Activated T-helper 17 cell treated with anti-CD3 and anti-CD28 coated beads, Interleukin-2, amount 50 U/mL, for 72 hours (primary cell): ENCODE measurements at regions not wholly inside any gene's neighbourhood (a gene's known extent, or its start where the extent isn't known, plus 50 kb on each side); places are given as distances from the start of the nearest gene placed in this dataset.

Experiments
- ATAC-seq: fragments of 150-1000 bp; cut with Tn5 transposase; replicated peaks from 2 replicates; pipeline ENCODE4 v1.10.0; 2021; ENCODE audit warnings: mild to moderate bottlenecking, moderate library complexity
- H3K27ac Mint-ChIP-seq: one replicate; pipeline ENCODE4 v1.8.0; 2022; ENCODE audit warnings: mixed read lengths
- H3K27me3 Mint-ChIP-seq: one replicate; pipeline ENCODE4 v1.8.0; 2022; ENCODE audit warnings: mixed read lengths
- H3K36me3 Mint-ChIP-seq: one replicate; pipeline ENCODE4 v1.8.0; 2022; ENCODE audit warnings: low read depth, mild to moderate bottlenecking, mixed read lengths
- H3K4me1 Mint-ChIP-seq: one replicate; pipeline ENCODE4 v1.8.0; 2022; ENCODE audit warnings: mixed read lengths
- H3K4me3 Mint-ChIP-seq: one replicate; pipeline ENCODE4 v1.8.0; 2022; ENCODE audit warnings: mild to moderate bottlenecking, mixed read lengths
- H3K9me3 Mint-ChIP-seq: one replicate; pipeline ENCODE4 v1.8.0; 2022; ENCODE audit warnings: mixed read lengths

DNA sequence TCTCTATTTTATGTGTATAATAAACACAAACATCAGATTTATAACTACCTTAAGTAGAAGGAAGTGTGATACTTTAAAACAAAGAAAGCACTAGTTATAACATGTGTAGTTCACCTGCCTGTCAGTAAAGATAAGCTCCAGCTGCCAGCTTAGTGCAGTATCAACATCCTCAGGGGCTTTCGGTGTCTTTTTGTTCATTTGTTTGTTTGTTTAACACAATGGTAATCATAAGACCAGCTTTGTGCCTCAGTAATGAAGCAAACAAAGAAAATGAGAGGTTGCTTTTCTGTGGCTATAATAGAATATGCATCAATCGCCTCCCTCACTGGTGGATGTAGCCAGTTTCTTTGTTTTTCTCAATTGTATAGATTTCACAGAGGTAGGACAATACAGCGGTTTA, 1499.0 kb upstream of the TMEFF2 start:
- Mint-ChIP-seq H3K27ac (no peak overlapping the region), H3K4me1 (no peaks in the 10 kb centered on the region), H3K36me3 (no peaks in the 10 kb centered on the region), H3K4me3 (no peak overlapping the region), H3K27me3 (no peaks in the 10 kb centered on the region), H3K9me3 (no peaks in the 10 kb centered on the region)
- ATAC-seq: no peak

DNA sequence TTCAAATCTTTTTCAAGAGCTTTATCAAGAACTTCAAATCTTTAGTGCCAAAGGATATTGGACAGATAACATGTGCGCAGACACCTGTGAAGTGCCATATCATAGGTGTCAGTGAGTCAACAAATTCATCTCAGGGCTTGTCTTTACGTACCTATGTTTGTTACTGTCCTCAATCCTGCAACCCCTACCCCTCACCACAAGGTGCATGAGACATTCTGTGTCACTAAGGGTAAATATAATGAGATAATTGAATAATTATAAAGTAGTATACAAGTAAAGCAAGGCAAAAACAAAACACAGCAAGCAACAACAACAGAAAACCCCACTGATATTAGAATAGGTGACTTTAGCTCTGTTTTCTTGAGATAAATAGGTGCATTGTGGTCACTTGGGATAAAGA, 1495.8 kb upstream of the TMEFF2 start:
- Mint-ChIP-seq H3K36me3 (no peaks in the 10 kb centered on the region), H3K27me3 (no peaks in the 10 kb centered on the region), H3K4me3 (no peak overlapping the region), H3K27ac (no peak overlapping the region), H3K9me3 (no peaks in the 10 kb centered on the region), H3K4me1 (no peaks in the 10 kb centered on the region)
- ATAC-seq: no peak

- Mint-ChIP-seq H3K4me3 (no peak overlapping the region), H3K4me1 (no peaks in the 10 kb centered on the region)
Measured at GRCh38 chr2:193687195-193687594, 1492.5 kb upstream of the TMEFF2 start.

GRCh38 chr2:193679847-193680246, 1485.1 kb upstream of the TMEFF2 start:
- Mint-ChIP-seq H3K9me3 (no peaks in the 10 kb centered on the region), H3K27ac (no peak overlapping the region), H3K36me3 (no peaks in the 10 kb centered on the region), H3K27me3 (no peaks in the 10 kb centered on the region), H3K4me1 (no peaks in the 10 kb centered on the region), H3K4me3 (no peak overlapping the region)
- no peak for ATAC-seq

More at GRCh38 chr2:193687195-193687594, 1492.5 kb upstream of the TMEFF2 start:
- no peak overlapping the region for H3K27ac Mint-ChIP-seq
- H3K27me3 Mint-ChIP-seq: no peaks in the 10 kb centered on the region
- H3K9me3 Mint-ChIP-seq: no peaks in the 10 kb centered on the region
- H3K36me3 Mint-ChIP-seq: no peaks in the 10 kb centered on the region
- ATAC-seq: no peak

DNA sequence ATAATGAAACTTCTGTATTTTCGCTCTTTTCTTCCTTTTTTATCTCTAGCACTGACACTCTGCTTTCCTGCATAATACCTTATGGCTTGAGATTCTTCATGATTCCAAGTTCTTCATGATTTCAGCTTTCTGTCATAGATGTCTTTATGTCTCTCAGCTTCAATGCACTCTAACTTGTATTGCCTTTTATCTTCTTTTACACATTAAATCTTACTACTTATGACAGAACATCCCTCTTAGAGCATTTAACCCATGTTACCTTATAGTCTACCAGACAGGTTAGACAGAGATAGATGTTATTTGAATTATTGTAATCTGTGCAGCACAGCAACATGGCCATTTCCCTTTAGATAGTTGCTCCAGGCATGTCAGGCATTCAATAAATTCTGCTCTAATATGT, 1475.7 kb upstream of the TMEFF2 start:
- H3K27ac Mint-ChIP-seq: no peak overlapping the region
- no peak overlapping the region for H3K4me3 Mint-ChIP-seq
- no peak for ATAC-seq
- H3K9me3 Mint-ChIP-seq: no peaks in the 10 kb centered on the region
- no peaks in the 10 kb centered on the region for H3K4me1 Mint-ChIP-seq
- no peaks in the 10 kb centered on the region for H3K36me3 Mint-ChIP-seq
- H3K27me3 Mint-ChIP-seq: no peaks in the 10 kb centered on the region

GRCh38 chr2:193668557-193669323, 1474.0 kb upstream of the TMEFF2 start:
- Mint-ChIP-seq H3K4me3 (no peak overlapping the region), H3K27me3 (no peaks in the 10 kb centered on the region), H3K9me3 (no peaks in the 10 kb centered on the region), H3K27ac (no peak overlapping the region), H3K36me3 (no peaks in the 10 kb centered on the region), H3K4me1 (no peaks in the 10 kb centered on the region)
- ATAC-seq: no peak

DNA sequence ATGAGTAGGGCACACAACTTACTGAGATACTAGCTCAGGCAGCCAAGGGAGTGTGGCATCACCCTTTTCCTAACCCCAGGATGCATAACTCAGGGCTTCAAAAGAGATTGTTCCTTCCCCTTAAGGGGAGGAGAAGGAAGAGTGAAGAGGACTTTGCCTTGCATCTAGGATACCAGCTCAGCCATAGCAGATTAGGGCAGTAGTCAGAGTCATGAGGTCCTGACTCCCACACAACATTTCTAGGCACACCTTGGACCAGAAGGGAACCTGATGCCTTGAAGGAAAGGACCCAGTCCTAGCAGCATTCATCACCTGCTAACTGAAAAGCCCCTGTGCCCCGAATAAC, 1433.2 kb upstream of the TMEFF2 start:
- Mint-ChIP-seq H3K4me3 (no peak overlapping the region), H3K4me1 (no peaks in the 10 kb centered on the region)

DNA sequence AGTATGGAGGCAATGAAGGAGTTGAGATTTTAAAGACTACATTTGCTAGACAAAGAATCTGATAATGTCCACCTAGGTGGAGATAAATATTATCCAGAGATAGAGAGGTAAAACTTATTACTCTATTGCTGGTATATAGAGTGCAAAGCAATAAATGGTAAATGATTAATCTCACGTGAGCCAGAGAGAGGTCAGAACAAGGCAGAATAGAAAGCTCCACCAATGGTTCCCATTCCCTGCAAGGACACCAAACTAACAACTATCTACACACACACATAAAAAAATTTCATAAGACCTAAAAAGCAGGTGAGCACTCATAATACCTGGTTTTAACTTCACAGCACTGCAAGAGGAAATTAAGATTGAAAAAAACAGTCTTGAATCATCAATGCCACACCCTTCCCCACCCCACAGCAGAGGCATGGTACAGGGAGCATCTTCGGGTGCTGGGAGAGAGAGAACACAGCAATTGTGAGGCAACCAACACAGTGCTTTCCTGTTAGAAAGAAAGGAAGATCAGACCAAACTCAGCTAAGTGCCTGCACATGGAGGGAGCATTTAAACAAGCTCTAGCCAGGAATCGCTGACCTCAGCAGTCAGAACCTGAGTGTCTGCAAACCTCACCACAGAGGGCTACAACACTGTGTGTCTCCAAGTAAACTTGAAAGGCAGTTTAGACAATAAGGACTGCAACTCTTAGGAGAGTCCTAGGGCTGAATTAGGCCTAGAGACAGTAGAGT, 1432.6 kb upstream of the TMEFF2 start:
- Mint-ChIP-seq H3K27ac (no peak overlapping the region), H3K27me3 (no peaks in the 10 kb centered on the region), H3K4me1 (no peaks in the 10 kb centered on the region), H3K36me3 (no peaks in the 10 kb centered on the region), H3K9me3 (peaks cover 9% of the 10 kb centered on the region), H3K4me3 (no peak overlapping the region)
- no peak for ATAC-seq

More for the DNA sequence above, 1433.2 kb upstream of the TMEFF2 start:
- Mint-ChIP-seq H3K27ac (no peak overlapping the region), H3K27me3 (no peaks in the 10 kb centered on the region), H3K36me3 (no peaks in the 10 kb centered on the region), H3K9me3 (peaks cover 9% of the 10 kb centered on the region)
- no peak for ATAC-seq

- Mint-ChIP-seq H3K36me3 (no peaks in the 10 kb centered on the region), H3K9me3 (peaks cover 8% of the 10 kb centered on the region), H3K4me3 (no peak overlapping the region), H3K27me3 (no peaks in the 10 kb centered on the region), H3K27ac (no peak overlapping the region), H3K4me1 (no peaks in the 10 kb centered on the region)
- no peak for ATAC-seq
Measured at GRCh38 chr2:193608451-193608850, 1413.7 kb upstream of the TMEFF2 start.

DNA sequence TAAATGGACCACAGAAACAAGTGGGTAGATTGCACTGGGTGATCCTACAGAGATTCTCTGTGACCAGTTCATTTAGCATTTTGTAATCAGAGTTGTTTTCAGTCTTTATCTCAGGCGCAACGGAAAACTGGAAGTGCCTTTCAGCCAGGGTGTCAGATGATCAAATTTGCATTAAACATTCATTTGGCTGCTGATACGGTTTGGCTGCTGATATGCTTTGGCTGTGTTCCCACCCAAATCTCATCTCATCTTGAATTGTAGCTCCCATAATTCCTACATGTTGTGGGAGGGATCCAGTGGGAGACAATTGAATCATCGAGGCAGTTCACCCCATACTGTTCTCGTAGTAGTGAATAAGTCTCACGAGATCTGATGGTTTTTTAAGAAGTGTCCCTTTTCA, 1396.1 kb upstream of the TMEFF2 start:
- no peaks in the 10 kb centered on the region for H3K27me3 Mint-ChIP-seq
- no peaks in the 10 kb centered on the region for H3K36me3 Mint-ChIP-seq
- no peak for ATAC-seq
- no peak overlapping the region for H3K4me3 Mint-ChIP-seq
- H3K9me3 Mint-ChIP-seq: peaks cover 2% of the 10 kb centered on the region
- H3K4me1 Mint-ChIP-seq: no peaks in the 10 kb centered on the region
- H3K27ac Mint-ChIP-seq: no peak overlapping the region

DNA sequence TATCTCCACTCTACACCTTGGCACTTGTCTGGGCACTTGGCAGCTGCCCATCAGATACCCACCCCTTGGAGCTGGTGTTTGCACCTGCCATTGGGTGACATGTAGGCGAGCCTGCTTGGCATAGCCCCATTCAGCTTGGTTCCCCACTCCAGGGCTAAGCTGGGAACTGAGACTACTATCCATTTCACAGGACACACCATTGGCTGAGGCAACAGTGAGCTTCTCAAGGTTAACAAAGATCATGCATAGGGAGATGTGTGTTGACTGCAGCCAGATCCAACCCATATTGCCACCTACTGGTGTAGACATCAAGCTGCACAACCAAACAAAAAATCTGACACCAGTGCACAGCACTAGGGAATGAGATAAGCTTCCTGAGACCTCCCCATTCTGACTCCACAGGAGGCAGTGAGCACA, 1389.8 kb upstream of the TMEFF2 start:
- H3K9me3 Mint-ChIP-seq: no peaks in the 10 kb centered on the region

DNA sequence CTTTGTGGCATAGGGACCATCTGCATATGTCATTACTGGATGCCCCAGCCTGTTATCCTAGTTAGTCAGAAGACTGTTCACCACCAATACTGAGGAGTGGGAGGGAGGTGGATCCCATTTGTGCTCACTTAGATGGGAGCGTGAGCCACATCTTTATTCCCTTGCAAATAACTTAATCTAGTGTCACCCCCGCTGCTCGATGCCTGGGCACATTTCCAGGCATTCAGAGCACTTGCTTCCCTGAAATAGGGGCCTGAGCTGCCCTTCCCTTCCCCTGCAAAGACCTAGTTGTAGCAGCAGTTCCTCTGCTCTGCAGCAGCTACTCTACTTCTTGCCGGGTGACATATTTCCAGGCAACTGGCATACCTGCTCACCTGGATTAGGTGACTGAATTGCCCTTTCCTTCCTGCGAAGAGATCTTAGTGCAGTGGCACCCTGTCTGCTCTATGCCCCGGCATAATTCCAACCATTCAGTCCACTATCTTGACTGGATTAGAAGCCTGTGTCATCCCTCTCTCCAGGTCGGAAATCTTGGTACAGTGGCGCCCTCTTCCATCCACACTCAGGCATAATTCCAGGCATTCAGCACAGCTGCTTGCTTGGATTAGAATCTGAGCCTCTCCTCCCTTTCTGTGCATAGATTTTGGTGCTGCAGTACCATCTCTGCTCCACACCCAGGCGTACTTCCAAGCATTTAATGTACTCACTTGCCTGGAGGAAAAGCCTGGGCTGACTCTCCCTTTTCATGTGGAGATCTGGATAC, 1389.1 kb upstream of the TMEFF2 start:
- no peaks in the 10 kb centered on the region for H3K36me3 Mint-ChIP-seq
- no peaks in the 10 kb centered on the region for H3K27me3 Mint-ChIP-seq
- H3K4me3 Mint-ChIP-seq: no peak overlapping the region
- no peaks in the 10 kb centered on the region for H3K4me1 Mint-ChIP-seq
- ATAC-seq: no peak
- no peaks in the 10 kb centered on the region for H3K9me3 Mint-ChIP-seq
- no peak overlapping the region for H3K27ac Mint-ChIP-seq

More for the DNA sequence above, 1389.8 kb upstream of the TMEFF2 start:
- Mint-ChIP-seq H3K4me3 (no peak overlapping the region), H3K27ac (no peak overlapping the region), H3K36me3 (no peaks in the 10 kb centered on the region), H3K27me3 (no peaks in the 10 kb centered on the region), H3K4me1 (no peaks in the 10 kb centered on the region)
- no peak for ATAC-seq

GRCh38 chr2:193581807-193582206, 1387.1 kb upstream of the TMEFF2 start:
- no peaks in the 10 kb centered on the region for H3K36me3 Mint-ChIP-seq

DNA sequence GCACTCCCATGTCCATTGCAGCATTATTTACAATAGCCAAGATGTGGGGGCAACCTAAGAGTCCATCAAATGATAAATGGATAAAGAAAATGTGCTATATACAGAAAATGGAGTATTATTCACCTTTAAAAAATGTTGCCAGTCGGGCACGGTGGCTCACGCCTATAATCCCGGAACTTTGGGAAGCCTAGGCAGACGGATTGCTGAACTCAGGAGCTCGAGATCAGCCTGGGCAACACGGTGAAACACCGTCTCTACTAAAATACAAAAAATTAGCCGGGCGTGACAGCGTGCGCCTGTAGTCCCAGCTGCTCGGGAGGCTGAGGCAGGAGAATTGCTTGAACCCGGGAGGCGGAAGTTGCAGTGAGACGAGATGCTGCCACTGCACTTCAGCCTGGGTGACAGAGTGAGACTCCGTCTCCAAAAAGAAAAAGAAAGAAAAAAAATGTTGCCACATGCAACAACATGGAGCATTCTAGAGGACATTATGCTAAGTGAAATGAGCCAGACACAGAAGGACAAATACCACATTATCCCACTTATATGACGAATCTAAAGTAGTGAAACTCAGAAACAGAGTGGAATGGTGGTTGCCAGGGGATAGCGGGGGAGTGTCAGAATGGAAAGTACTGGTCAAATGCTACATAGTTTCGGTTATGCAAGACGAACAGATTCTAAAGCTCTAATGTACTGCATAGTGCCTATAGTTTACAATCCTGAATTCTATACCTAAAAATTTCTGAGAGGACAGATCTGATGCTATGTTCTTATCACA, 1385.6 kb upstream of the TMEFF2 start:
- Mint-ChIP-seq H3K4me3 (no peak overlapping the region), H3K9me3 (no peaks in the 10 kb centered on the region), H3K4me1 (no peaks in the 10 kb centered on the region), H3K27me3 (no peaks in the 10 kb centered on the region), H3K36me3 (no peaks in the 10 kb centered on the region), H3K27ac (no peak overlapping the region)
- ATAC-seq: no peak

More at GRCh38 chr2:193581807-193582206, 1387.1 kb upstream of the TMEFF2 start:
- H3K4me3 Mint-ChIP-seq: no peak overlapping the region
- ATAC-seq: no peak
- no peak overlapping the region for H3K27ac Mint-ChIP-seq
- H3K4me1 Mint-ChIP-seq: no peaks in the 10 kb centered on the region
- H3K9me3 Mint-ChIP-seq: no peaks in the 10 kb centered on the region
- no peaks in the 10 kb centered on the region for H3K27me3 Mint-ChIP-seq
